ENCODE measurements at regions not wholly inside any gene's neighbourhood (a gene's known extent, or its start where the extent isn't known, plus 50 kb on each side); places are given as distances from the start of the nearest gene placed in this dataset.

DNA sequence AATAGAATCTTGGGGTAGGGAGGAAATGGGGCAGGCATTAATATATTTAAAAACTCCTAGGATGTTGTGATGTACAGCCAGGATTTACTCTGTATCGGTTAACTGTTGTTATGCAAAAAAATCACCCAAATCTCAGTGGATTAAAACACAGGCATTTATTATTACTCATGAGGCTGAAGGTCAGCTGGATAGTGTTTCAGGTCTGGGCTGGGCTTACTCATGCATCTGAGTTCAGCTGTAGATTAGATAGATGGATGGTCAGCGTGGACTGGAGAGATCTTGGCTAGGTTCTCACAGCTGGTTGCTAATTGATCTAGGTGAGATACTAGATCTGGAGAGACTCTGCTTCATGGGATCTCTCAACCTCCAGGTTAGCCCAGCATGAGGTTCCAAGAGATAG lies 131.4 kb downstream of the BTBD3 start:
- H3K4me3 Mint-ChIP-seq, result no peak overlapping the region
- H3K4me1 Mint-ChIP-seq, result peaks cover 0 to 4% of the 10 kb centered on the region in 2 experiments; a peak in 2 of 4 replicates
- Histone ChIP-seq H2BK15ac (ENCODE audit: low read depth, low read length) (no peak overlapping the region), H4K5ac (ENCODE audit: insufficient read length, low read depth, low read length) (no peak overlapping the region), H3K4ac (ENCODE audit: low read depth, low read length) (no peak overlapping the region), H2AFZ (ENCODE audit: low read length) (no peak overlapping the region), H3K27ac (ENCODE audit: insufficient read length, low read depth, low read length) (no peak overlapping the region), H3K27me3 (ENCODE audit: insufficient read depth, low read length) (no peaks in the 10 kb centered on the region), H3K79me1 (ENCODE audit: insufficient read depth, low read depth, low read length, poor library complexity, severe bottlenecking) (no peaks in the 10 kb centered on the region), H3K4me2 (ENCODE audit: insufficient read depth, insufficient read length, low read length) (no peak overlapping the region), H3K9ac (ENCODE audit: extremely low read depth, insufficient read length, low read length) (no peak overlapping the region), H2BK20ac (ENCODE audit: low read depth, low read length, poor library complexity, severe bottlenecking) (no peak overlapping the region), H2BK12ac (ENCODE audit: insufficient read length, low read depth, low read length) (no peak overlapping the region), H4K8ac (replicated peaks; ENCODE audit: insufficient read length, low read depth, low read length) (no peak overlapping the region), H2BK120ac (ENCODE audit: low read depth, low read length, poor library complexity, severe bottlenecking) (no peak overlapping the region), H3K56ac (ENCODE audit: insufficient read length, low read depth, low read length) (no peak overlapping the region), H2AK5ac (ENCODE audit: insufficient read length, low read length) (no peak overlapping the region), H3K79me2 (ENCODE audit: insufficient read depth, low read length) (no peaks in the 10 kb centered on the region), H4K20me1 (ENCODE audit: control insufficient read depth, insufficient read depth, insufficient read length) (no peaks in the 10 kb centered on the region), H4K91ac (ENCODE audit: insufficient read length, low read depth, low read length) (no peak overlapping the region), H2BK5ac (ENCODE audit: insufficient read length, low read length) (no peak overlapping the region), H3T11ph (ENCODE audit: low read length) (no peak overlapping the region), H3K23ac (ENCODE audit: insufficient read length, low read depth, low read length) (no peak overlapping the region), H3K23me2 (ENCODE audit: insufficient read length, low read depth, low read length, poor library complexity, severe bottlenecking) (no peaks in the 10 kb centered on the region), H3K4me1 (ENCODE audit: insufficient read depth, low read length) (no peaks in the 10 kb centered on the region), H3K18ac (ENCODE audit: insufficient read length, low read depth, low read length) (no peak overlapping the region), H3K9me3 (ENCODE audit: control insufficient read depth, low read depth, low read length) (no peaks in the 10 kb centered on the region), H3K14ac (ENCODE audit: insufficient read depth, low read length) (no peak overlapping the region)
- H3K27ac Mint-ChIP-seq, result no peak overlapping the region
- no peak for DNase-seq
- no peaks in the 10 kb centered on the region for H3K36me3 Mint-ChIP-seq (ENCODE audit: insufficient read depth in 1 of 3, low read depth in 3 of 3)
- no peaks in the 10 kb centered on the region for H3K27me3 Mint-ChIP-seq (ENCODE audit: low read depth)
- no CpG with 5 or more reads among the region's 2 CpGs for WGBS (ENCODE audit: extremely low coverage, insufficient read length, low lambda C conversion rate)
- TF ChIP-seq, protein P1, sequence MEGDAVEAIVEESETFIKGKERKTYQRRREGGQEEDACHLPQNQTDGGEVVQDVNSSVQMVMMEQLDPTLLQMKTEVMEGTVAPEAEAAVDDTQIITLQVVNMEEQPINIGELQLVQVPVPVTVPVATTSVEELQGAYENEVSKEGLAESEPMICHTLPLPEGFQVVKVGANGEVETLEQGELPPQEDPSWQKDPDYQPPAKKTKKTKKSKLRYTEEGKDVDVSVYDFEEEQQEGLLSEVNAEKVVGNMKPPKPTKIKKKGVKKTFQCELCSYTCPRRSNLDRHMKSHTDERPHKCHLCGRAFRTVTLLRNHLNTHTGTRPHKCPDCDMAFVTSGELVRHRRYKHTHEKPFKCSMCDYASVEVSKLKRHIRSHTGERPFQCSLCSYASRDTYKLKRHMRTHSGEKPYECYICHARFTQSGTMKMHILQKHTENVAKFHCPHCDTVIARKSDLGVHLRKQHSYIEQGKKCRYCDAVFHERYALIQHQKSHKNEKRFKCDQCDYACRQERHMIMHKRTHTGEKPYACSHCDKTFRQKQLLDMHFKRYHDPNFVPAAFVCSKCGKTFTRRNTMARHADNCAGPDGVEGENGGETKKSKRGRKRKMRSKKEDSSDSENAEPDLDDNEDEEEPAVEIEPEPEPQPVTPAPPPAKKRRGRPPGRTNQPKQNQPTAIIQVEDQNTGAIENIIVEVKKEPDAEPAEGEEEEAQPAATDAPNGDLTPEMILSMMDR (conservative IDR thresholded peaks at IDR 0.05), result no peak
- no peaks in the 10 kb centered on the region for H3K9me3 Mint-ChIP-seq
